DOHH2 (cell line): ENCODE measurements at regions not wholly inside any gene's neighbourhood (a gene's known extent, or its start where the extent isn't known, plus 50 kb on each side); places are given as distances from the start of the nearest gene placed in this dataset.

Source experiments
- H3F3A ChIP-seq: fragments of 200-600 bp; sonication (generic), shearing (Covaris generic); 2 replicates; pipeline ENCODE4 v1.6.0; 2016; ENCODE audit warnings: antibody characterized with exemption, mild to moderate bottlenecking; ENCODE audit not compliant: control insufficient read depth, insufficient read depth
- H3K27ac ChIP-seq: fragments of 200-600 bp; sonication (generic); 2 replicates; pipeline ENCODE4 v1.5.1; 2014; ENCODE audit warnings: low read depth, mild to moderate bottlenecking, low read length, moderate library complexity
- H3K27me3 ChIP-seq: fragments of 200-600 bp; sonication (generic); 2 replicates; pipeline ENCODE4 v1.6.1; 2014; ENCODE audit warnings: mild to moderate bottlenecking, low read length, mixed read lengths; ENCODE audit not compliant: control insufficient read depth
- H3K36me3 ChIP-seq: fragments of 200-600 bp; sonication (generic); 2 replicates; pipeline ENCODE4 v1.6.1; 2014; ENCODE audit warnings: mild to moderate bottlenecking, low read length, moderate library complexity, mixed read lengths; ENCODE audit not compliant: control insufficient read depth
- H3K4me1 ChIP-seq: fragments of 200-600 bp; sonication (generic); 2 replicates; pipeline ENCODE4 v1.6.1; 2014; ENCODE audit warnings: mild to moderate bottlenecking, low read length, mixed read lengths; ENCODE audit not compliant: control insufficient read depth
- H3K4me2 ChIP-seq: fragments of 200-600 bp; sonication (generic); 2 replicates; pipeline ENCODE4 v1.6.0; 2014; ENCODE audit warnings: mild to moderate bottlenecking, low read length, moderate library complexity
- H3K4me3 ChIP-seq: fragments of 200-600 bp; sonication (generic); 2 replicates; pipeline ENCODE4 v1.5.1; 2014; ENCODE audit warnings: mild to moderate bottlenecking, low read length, mixed read lengths
- H3K79me2 ChIP-seq: fragments of 200-600 bp; sonication (generic); 2 replicates; pipeline ENCODE4 v1.6.1; 2014; ENCODE audit warnings: mild to moderate bottlenecking, low read length, mixed read lengths; ENCODE audit not compliant: control insufficient read depth
- H3K9me2 ChIP-seq: fragments of 200-600 bp; sonication (generic); replicated peaks from 2 replicates; pipeline ENCODE4 v1.6.1; 2014; ENCODE audit warnings: mild to moderate bottlenecking, low read length, mixed read lengths; ENCODE audit not compliant: control insufficient read depth
- H3K9me3 ChIP-seq: fragments of 200-600 bp; sonication (generic); 2 replicates; pipeline ENCODE4 v1.6.1; 2014; ENCODE audit warnings: antibody characterized with exemption, low read length, mixed read lengths; ENCODE audit not compliant: control insufficient read depth, insufficient read depth
- H4K20me1 ChIP-seq: fragments of 200-600 bp; sonication (generic); 2 replicates; pipeline ENCODE4 v1.6.0; 2014; ENCODE audit warnings: low read depth, mild to moderate bottlenecking, antibody characterized with exemption, low read length, moderate library complexity; ENCODE audit not compliant: control insufficient read depth, insufficient read depth
- CTCF ChIP-seq: fragments of 200-600 bp; sonication (generic); IDR thresholded peaks from one replicate; pipeline ENCODE4 v1.5.1; 2014; ENCODE audit warnings: antibody characterized with exemption, mild to moderate bottlenecking, low read depth, low read length; ENCODE audit not compliant: poor library complexity, severe bottlenecking
- EZH2phosphoT487 ChIP-seq: fragments of 200-600 bp; sonication (generic); IDR thresholded peaks from 2 replicates; pipeline ENCODE4 v1.6.1; 2017; ENCODE audit warnings: borderline replicate concordance, mild to moderate bottlenecking, antibody characterized with exemption, low read length, moderate library complexity, mixed read lengths

- no peaks in the 10 kb centered on the region for H3F3A ChIP-seq
- H3K79me2 ChIP-seq, result no peaks in the 10 kb centered on the region
- H3K4me3 ChIP-seq, result no peak overlapping the region
- H3K9me3 ChIP-seq, result peaks cover 7% of the 10 kb centered on the region; the same call in 1 of the 2 replicates
- H3K36me3 ChIP-seq, result no peaks in the 10 kb centered on the region
- H3K4me2 ChIP-seq, result no peak overlapping the region
- TF ChIP-seq EZH2phosphoT487 (no peak), CTCF (no peak)
- H3K27me3 ChIP-seq, result peaks cover 21% of the 10 kb centered on the region
- no peak overlapping the region for H3K27ac ChIP-seq
- H4K20me1 ChIP-seq, result no peaks in the 10 kb centered on the region
- no peaks in the 10 kb centered on the region for H3K4me1 ChIP-seq
- H3K9me2 ChIP-seq, result no peaks in the 10 kb centered on the region
Observed at GRCh38 chr4:26008737-26009136, 94.7 kb downstream of the SMIM20 start.

- no peak overlapping the region for H3K4me2 ChIP-seq
- H3K27me3 ChIP-seq, result peaks cover 21% of the 10 kb centered on the region
- H4K20me1 ChIP-seq, result no peaks in the 10 kb centered on the region
- H3K9me2 ChIP-seq, result no peaks in the 10 kb centered on the region
- H3K79me2 ChIP-seq, result no peaks in the 10 kb centered on the region
- H3K9me3 ChIP-seq, result peaks cover 7% of the 10 kb centered on the region; the same call in 1 of the 2 replicates
- H3K27ac ChIP-seq, result no peak overlapping the region
- H3K36me3 ChIP-seq, result no peaks in the 10 kb centered on the region
- no peaks in the 10 kb centered on the region for H3F3A ChIP-seq
- no peak overlapping the region for H3K4me3 ChIP-seq
- TF ChIP-seq EZH2phosphoT487 (no peak), CTCF (no peak)
- no peaks in the 10 kb centered on the region for H3K4me1 ChIP-seq
Observed at GRCh38 chr4:26009502-26009901, 95.5 kb downstream of the SMIM20 start.

- Histone ChIP-seq H3K79me2 (no peaks in the 10 kb centered on the region), H3K27ac (no peak overlapping the region), H4K20me1 (no peaks in the 10 kb centered on the region), H3K9me3 (peaks cover 7% of the 10 kb centered on the region; the same call in 1 of the 2 replicates), H3K9me2 (no peaks in the 10 kb centered on the region), H3K27me3 (peaks cover 21% of the 10 kb centered on the region), H3F3A (no peaks in the 10 kb centered on the region), H3K4me2 (no peak overlapping the region), H3K4me3 (no peak overlapping the region), H3K36me3 (no peaks in the 10 kb centered on the region), H3K4me1 (no peaks in the 10 kb centered on the region)
- no peak for TF ChIP-seq EZH2phosphoT487
- no peak for TF ChIP-seq CTCF
Observed at GRCh38 chr4:26010304-26010703, 96.3 kb downstream of the SMIM20 start.

GRCh38 chr4:26013629-26014028 lies 99.6 kb downstream of the SMIM20 start:
- H3K4me2 ChIP-seq, result no peak overlapping the region

More at GRCh38 chr4:26013629-26014028, 99.6 kb downstream of the SMIM20 start:
- Histone ChIP-seq H3K9me2 (no peaks in the 10 kb centered on the region), H3F3A (no peaks in the 10 kb centered on the region), H3K9me3 (peaks cover 4% of the 10 kb centered on the region; the same call in 1 of the 2 replicates), H3K27ac (no peak overlapping the region), H3K4me1 (no peaks in the 10 kb centered on the region), H3K4me3 (no peak overlapping the region), H3K36me3 (no peaks in the 10 kb centered on the region), H3K27me3 (peaks cover 18% of the 10 kb centered on the region), H4K20me1 (no peaks in the 10 kb centered on the region), H3K79me2 (no peaks in the 10 kb centered on the region)
- no peak for TF ChIP-seq EZH2phosphoT487
- TF ChIP-seq CTCF, result no peak
